Endothelial cell of umbilical vein (primary cell): ENCODE measurements at regions not wholly inside any gene's neighbourhood (a gene's known extent, or its start where the extent isn't known, plus 50 kb on each side); places are given as distances from the start of the nearest gene placed in this dataset.
A peak's percentile ranks its signal among the peaks of the same experiment; 100 is the strongest.

ENCODE experiments used
- BruUV-seq: library from RNA; stranded (reverse); fragments of 400-500 nt; replicated peaks from 2 replicates; lab custom pipeline; 2021; lab: Mats Ljungman, UMichigan
- CTCF ChIA-PET: fragments of 300-600, 350-600 bp; sonication (Branson Sonifier 250); formaldehyde crosslinking; loops from one replicate; lab custom pipeline; 2021; ENCODE audit warnings: antibody characterized with exemption, inconsistent platforms; lab: Charles Lee
- POLR2A ChIA-PET: fragments of 300-600, 350-600 bp; sonication (Branson Sonifier 250); formaldehyde crosslinking; loops from one replicate; lab custom pipeline; 2021; ENCODE audit warnings: antibody characterized with exemption, inconsistent platforms; lab: Charles Lee
- DNase-seq: peaks from one replicate; pipeline ENCODE4 v3.0.0-alpha.2; 2011; ENCODE audit warnings: low read depth, low spot score
- FAIRE-seq: peaks from 2 replicates; lab custom pipeline; 2011; peaks lifted over from hg19 to GRCh38; lab: Jason Lieb, UNC
- H2AFZ ChIP-seq: 2 replicates; pipeline ENCODE4 v1.6.0; 2012; ENCODE audit warnings: low read depth, low read length, control low read depth, inconsistent platforms
- H3K27ac ChIP-seq: 2 replicates; pipeline ENCODE4 v1.5.1; 2011; ENCODE audit warnings: low read depth, mild to moderate bottlenecking, control low read depth, low read length, moderate library complexity; ENCODE audit not compliant: insufficient read depth
- H3K27me3 ChIP-seq, 2 experiments: 2 replicates each; pipeline versions ENCODE4 v1.6.0 to v1.6.1; 2011; ENCODE audit warnings: low read length in 2 of 2, mixed read lengths in 1 of 2; ENCODE audit not compliant: control insufficient read depth in 2 of 2, insufficient read depth in 2 of 2
- H3K36me3 ChIP-seq, 2 experiments: 2 replicates in 1 of 2; 3 replicates in 1 of 2; pipeline ENCODE4 v1.5.1; 2011; ENCODE audit warnings: low read length in 2 of 2, mild to moderate bottlenecking in 1 of 2, moderate library complexity in 1 of 2; ENCODE audit not compliant: control insufficient read depth in 2 of 2, insufficient read depth in 2 of 2; ENCODE audit errors: extremely low read depth in 1 of 2
- H3K4me1 ChIP-seq: 3 replicates; pipeline ENCODE4 v1.5.1; 2011; ENCODE audit warnings: mild to moderate bottlenecking, low read length; ENCODE audit not compliant: control insufficient read depth, insufficient read depth; ENCODE audit errors: extremely low read depth
- H3K4me2 ChIP-seq: 2 replicates; pipeline ENCODE4 v1.6.1; 2011; ENCODE audit warnings: low read length, control low read depth, mixed read lengths; ENCODE audit not compliant: insufficient read depth
- H3K4me3 ChIP-seq, 3 experiments: fragments of 200-600 bp in 1 of 3; sonication (generic), shearing (Covaris generic) in 1 of 3; replicated peaks in 1 of 3; 2 replicates each; pipeline ENCODE4 v1.5.1; 2011 to 2016; ENCODE audit warnings: control low read depth in 3 of 3, low read length in 3 of 3, mild to moderate bottlenecking in 2 of 3, inconsistent platforms in 1 of 3, low read depth in 1 of 3, moderate library complexity in 1 of 3; ENCODE audit not compliant: insufficient read depth in 1 of 3
- H3K79me2 ChIP-seq: 2 replicates; pipeline ENCODE4 v1.6.0; 2012; ENCODE audit warnings: low read length, inconsistent platforms; ENCODE audit not compliant: control insufficient read depth, insufficient read depth
- H3K9ac ChIP-seq: replicated peaks from 2 replicates; pipeline ENCODE3; 2011; ENCODE audit warnings: low read length, control low read depth; ENCODE audit not compliant: insufficient read depth; ENCODE audit errors: extremely low read depth
- H3K9me1 ChIP-seq: replicated peaks from 3 replicates; pipeline ENCODE4 v1.6.0; 2011; ENCODE audit warnings: mild to moderate bottlenecking, low read length; ENCODE audit not compliant: control insufficient read depth, insufficient read depth; ENCODE audit errors: extremely low read depth
- H3K9me3 ChIP-seq: replicated peaks from 2 replicates; pipeline ENCODE4 v1.5.1; 2012; ENCODE audit warnings: low read length, inconsistent platforms; ENCODE audit not compliant: control insufficient read depth, insufficient read depth
- H4K20me1 ChIP-seq: replicated peaks from 2 replicates; pipeline ENCODE3; 2011; ENCODE audit warnings: mild to moderate bottlenecking, low read length; ENCODE audit not compliant: control insufficient read depth, insufficient read depth; ENCODE audit errors: extremely low read depth
- EZH2 ChIP-seq: IDR thresholded peaks from 2 replicates; pipeline ENCODE4 v1.6.1; 2012; ENCODE audit warnings: borderline replicate concordance, low read depth, mild to moderate bottlenecking, moderate library complexity, low read length, inconsistent platforms; ENCODE audit not compliant: severe bottlenecking
- FOS ChIP-seq: IDR thresholded peaks from 2 replicates; pipeline ENCODE4 v1.6.1; 2011; ENCODE audit warnings: mild to moderate bottlenecking, low read length, moderate library complexity, borderline replicate concordance; ENCODE audit not compliant: insufficient read depth
- GATA2 ChIP-seq: IDR thresholded peaks from 2 replicates; pipeline ENCODE4 v1.7.0; 2011; ENCODE audit warnings: low read depth, mild to moderate bottlenecking, moderate library complexity, mixed read lengths, low read length; ENCODE audit not compliant: insufficient read length, insufficient read depth
- JUN ChIP-seq: IDR thresholded peaks from 2 replicates; pipeline ENCODE4 v1.6.1; 2011; ENCODE audit warnings: borderline replicate concordance, low read depth; ENCODE audit not compliant: insufficient read length, insufficient read depth
- MYC ChIP-seq: IDR thresholded peaks from one replicate; pipeline ENCODE4 v1.6.1; 2011; ENCODE audit warnings: mild to moderate bottlenecking, low read depth, low read length
- POLR2A ChIP-seq: IDR thresholded peaks from 2 replicates; pipeline ENCODE4 v1.6.1; 2012; ENCODE audit warnings: low read depth, mild to moderate bottlenecking, control low read depth, low read length
- POLR2AphosphoS5 ChIP-seq: IDR thresholded peaks from 2 replicates; pipeline ENCODE4 v1.6.1; 2012; ENCODE audit warnings: low read depth, mild to moderate bottlenecking, control low read depth, low read length, moderate library complexity; ENCODE audit not compliant: insufficient read depth
- dilution Hi-C: fragments of 300-500 bp; cut with MboI; formaldehyde crosslinking; loops from one replicate; pipeline ENCODE4 v1.15.0; 2019; ENCODE audit warnings: low sequenced_read_pairs; ENCODE audit not compliant: extremely low pct_ligation_motif_present
- intact Hi-C: fragments of 100-400 bp; cut with micrococcal nuclease; formaldehyde crosslinking; loops from one replicate; pipeline ENCODE4 v1.10.0; 2022
- TF ChIP-seq, protein P1 (sequence below), 2 donors: IDR thresholded peaks; 1 replicate in 1 of 2; 2 replicates in 1 of 2; pipeline ENCODE4 v1.5.1; 2011; ENCODE audit warnings: low read length in 2 of 2, mild to moderate bottlenecking in 2 of 2, moderate library complexity in 2 of 2, control low read depth in 1 of 2, inconsistent platforms in 1 of 2, low read depth in 1 of 2; ENCODE audit not compliant: insufficient read depth in 1 of 2; ENCODE audit errors: extremely low read depth in 1 of 2
- TF ChIP-seq, protein P2 (sequence below): IDR thresholded peaks from 2 replicates; pipeline ENCODE4 v1.6.1; 2011; ENCODE audit not compliant: insufficient read depth, insufficient read length

DNA sequence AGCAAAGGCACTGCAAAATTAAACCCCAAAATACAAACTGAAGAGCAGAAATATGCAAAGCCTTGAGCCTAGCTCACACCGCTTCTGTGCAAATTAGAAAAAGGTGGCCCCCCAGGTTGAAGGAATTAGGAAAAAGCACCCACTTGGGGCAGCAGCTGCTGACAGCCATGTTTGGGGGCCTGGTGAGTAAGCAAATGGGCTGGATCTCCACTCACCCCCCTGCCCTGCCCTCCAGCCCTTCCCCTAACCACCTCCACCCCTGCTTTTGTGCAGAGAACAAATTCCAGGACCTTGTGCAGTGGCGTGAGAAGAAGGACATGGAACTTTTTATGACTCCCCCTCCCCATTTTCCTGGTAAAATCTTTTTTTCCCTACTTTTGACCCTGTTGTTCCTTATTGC, 92.0 kb upstream of the DNAH5 start:
- Histone ChIP-seq H3K9me3 (no peaks in the 10 kb centered on the region), H4K20me1 (no peaks in the 10 kb centered on the region), H3K27ac (peak overlapping the region; percentile 93), H3K4me2 (peak overlapping the region; percentile 86), H3K9me1 (no peaks in the 10 kb centered on the region), H3K27me3 (no peaks in the 10 kb centered on the region), H3K4me3 (no peak overlapping the region), H3K9ac (peak overlapping the region; percentile 83), H3K79me2 (no peaks in the 10 kb centered on the region), H2AFZ (no peak overlapping the region), H3K4me1 (peaks cover 54% of the 10 kb centered on the region), H3K36me3 (no peaks in the 10 kb centered on the region)
- CTCF ChIA-PET = no interaction called here
- dilution Hi-C loops (no loop called here), intact Hi-C loops (loop anchor here (1.0 to 5.0 kb wide), 8 partner anchors 25 to 234 kb away; partner anchors contain the start of gene TRIO)
- BruUV-seq = TSS peak; percentile 75
- POLR2A ChIA-PET = interaction anchor here (0.8 kb wide), 1 partner anchor 25 kb away, joined by 3 read pairs; no protein-coding TSS in a partner anchor
- DNase-seq (no peak), FAIRE-seq (no peak)
- TF ChIP-seq FOS (no peak), GATA2 (no peak), EZH2 (no peak), POLR2AphosphoS5 (no peak), POLR2A (no peak), JUN (no peak), MYC (no peak)
- TF ChIP-seq, protein P1, sequence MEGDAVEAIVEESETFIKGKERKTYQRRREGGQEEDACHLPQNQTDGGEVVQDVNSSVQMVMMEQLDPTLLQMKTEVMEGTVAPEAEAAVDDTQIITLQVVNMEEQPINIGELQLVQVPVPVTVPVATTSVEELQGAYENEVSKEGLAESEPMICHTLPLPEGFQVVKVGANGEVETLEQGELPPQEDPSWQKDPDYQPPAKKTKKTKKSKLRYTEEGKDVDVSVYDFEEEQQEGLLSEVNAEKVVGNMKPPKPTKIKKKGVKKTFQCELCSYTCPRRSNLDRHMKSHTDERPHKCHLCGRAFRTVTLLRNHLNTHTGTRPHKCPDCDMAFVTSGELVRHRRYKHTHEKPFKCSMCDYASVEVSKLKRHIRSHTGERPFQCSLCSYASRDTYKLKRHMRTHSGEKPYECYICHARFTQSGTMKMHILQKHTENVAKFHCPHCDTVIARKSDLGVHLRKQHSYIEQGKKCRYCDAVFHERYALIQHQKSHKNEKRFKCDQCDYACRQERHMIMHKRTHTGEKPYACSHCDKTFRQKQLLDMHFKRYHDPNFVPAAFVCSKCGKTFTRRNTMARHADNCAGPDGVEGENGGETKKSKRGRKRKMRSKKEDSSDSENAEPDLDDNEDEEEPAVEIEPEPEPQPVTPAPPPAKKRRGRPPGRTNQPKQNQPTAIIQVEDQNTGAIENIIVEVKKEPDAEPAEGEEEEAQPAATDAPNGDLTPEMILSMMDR (IDR thresholded peaks at IDR 0.05; ENCODE audit: extremely low read depth in 1 of 2, insufficient read depth in 1 of 2, low read depth in 1 of 2, low read length in 2 of 2) = no peak
- TF ChIP-seq, protein P2, sequence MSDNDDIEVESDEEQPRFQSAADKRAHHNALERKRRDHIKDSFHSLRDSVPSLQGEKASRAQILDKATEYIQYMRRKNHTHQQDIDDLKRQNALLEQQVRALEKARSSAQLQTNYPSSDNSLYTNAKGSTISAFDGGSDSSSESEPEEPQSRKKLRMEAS = no peak
